ENCODE measurements at regions not wholly inside any gene's neighbourhood (a gene's known extent, or its start where the extent isn't known, plus 50 kb on each side); places are given as distances from the start of the nearest gene placed in this dataset.

- Histone ChIP-seq H3K4me1 (ENCODE audit: control insufficient read depth in 4 of 4, insufficient read depth in 4 of 4, low read length in 3 of 4) (no peaks in the 10 kb centered on the region), H3K36me3 (ENCODE audit: control insufficient read depth in 4 of 4, insufficient read depth in 3 of 4, low read depth in 1 of 4, low read length in 3 of 4) (no peaks in the 10 kb centered on the region), H3K27me3 (ENCODE audit: control insufficient read depth in 4 of 4, insufficient read depth in 4 of 4, low read length in 3 of 4) (no peaks in the 10 kb centered on the region), H3K9ac (ENCODE audit: low read depth in 1 of 2, low read length in 2 of 2) (no peak overlapping the region), H3K27ac (ENCODE audit: low read depth in 1 of 2, low read length in 2 of 2) (no peak overlapping the region), H3K9me3 (ENCODE audit: control insufficient read depth in 4 of 4, low read length in 3 of 4) (no peaks in the 10 kb centered on the region), H3K4me3 (ENCODE audit: low read depth in 1 of 3, low read length in 3 of 3) (no peak overlapping the region)
- WGBS = 77% methylated on average over 3 of the region's 3 CpGs
- no peak for DNase-seq (ENCODE audit: low spot score)
- TF ChIP-seq JUND (IDR thresholded peaks at IDR 0.05) (no peak), YY1 (IDR thresholded peaks at IDR 0.05) (no peak), HNF4G (IDR thresholded peaks at IDR 0.05) (no peak), FOXA1 (IDR thresholded peaks at IDR 0.05) (no peak), NR2F2 (IDR thresholded peaks at IDR 0.05) (no peak), ATF3 (IDR thresholded peaks at IDR 0.05) (no peak), TAF1 (conservative IDR thresholded peaks at IDR 0.05) (no peak), CTCF (IDR thresholded peaks at IDR 0.05; ENCODE audit: low read depth, low read length, missing input control) (no peak), ZBTB33 (IDR thresholded peaks at IDR 0.05) (no peak), FOXA2 (IDR thresholded peaks at IDR 0.05) (no peak), SP1 (IDR thresholded peaks at IDR 0.05) (no peak), RXRA (IDR thresholded peaks at IDR 0.05) (no peak), HNF4A (conservative IDR thresholded peaks at IDR 0.05) (no peak), GABPA (IDR thresholded peaks at IDR 0.05 in 1 of 2, conservative IDR thresholded peaks at IDR 0.05 in 1 of 2) (no peak), RAD21 (IDR thresholded peaks at IDR 0.05) (no peak), REST (IDR thresholded peaks at IDR 0.05) (no peak), EGR1 (IDR thresholded peaks at IDR 0.05; ENCODE audit: low read depth in 2 of 2) (no peak), MAX (IDR thresholded peaks at IDR 0.05) (no peak)
Measured at GRCh38 chr12:40525054-40525453, 167.2 kb upstream of the CNTN1 start.

Data from liver (tissue), 8 donors.